GM21529 (cell line): ENCODE measurements at regions not wholly inside any gene's neighbourhood (a gene's known extent, or its start where the extent isn't known, plus 50 kb on each side); places are given as distances from the start of the nearest gene placed in this dataset.

ENCODE experiments used
- ATAC-seq: cut with Tn5 transposase; IDR thresholded peaks from one replicate; pipeline ENCODE4 v1.9.1; 2021; ENCODE audit not compliant: unreplicated experiment

GRCh38 chr3:67896130-67896529 is 241.7 kb upstream of the SUCLG2 start:
- no peak for ATAC-seq

GRCh38 chr3:67894510-67894909 is 240.1 kb upstream of the SUCLG2 start:
- no peak for ATAC-seq

- ATAC-seq, result no peak
Measured at GRCh38 chr3:67884345-67884744, 229.9 kb upstream of the SUCLG2 start.

DNA sequence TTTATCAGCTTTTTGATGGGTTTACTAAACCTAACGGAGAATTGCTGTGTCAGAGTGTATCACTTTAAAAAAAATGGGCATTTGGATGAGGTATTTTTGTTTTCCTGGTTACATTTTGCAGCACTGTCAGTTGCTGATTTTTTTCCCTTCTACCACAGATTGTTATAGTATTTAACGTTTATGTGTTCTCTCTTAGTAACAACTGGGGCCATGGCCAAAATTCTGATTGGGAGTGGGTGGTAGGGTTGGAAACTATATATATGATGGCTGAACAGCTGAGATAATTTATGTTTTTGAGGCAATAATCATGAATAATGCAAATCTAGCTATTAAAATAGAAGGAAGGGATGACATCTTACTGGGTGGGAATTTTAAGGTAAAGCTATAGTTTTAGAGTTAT is 229.4 kb upstream of the SUCLG2 start:
- ATAC-seq, result no peak

DNA sequence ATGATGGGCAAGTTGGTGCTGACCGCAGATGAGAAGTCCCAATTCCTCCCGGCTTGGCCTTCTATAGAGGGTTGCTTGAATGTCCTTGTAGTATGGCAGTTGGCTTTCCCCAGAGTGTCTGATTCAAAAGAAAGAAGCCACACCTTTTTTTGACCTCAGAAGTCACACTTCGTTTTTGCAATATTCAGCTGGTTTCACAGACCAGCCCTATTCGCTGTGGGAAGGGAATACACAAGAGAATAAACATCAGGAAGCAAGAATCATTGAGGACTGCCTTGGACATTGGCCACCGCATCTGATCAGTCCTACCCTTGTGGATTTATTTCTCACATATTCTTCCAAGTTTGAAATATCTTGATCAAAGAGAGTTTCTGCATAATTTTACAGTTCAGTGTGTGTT is 228.6 kb upstream of the SUCLG2 start:
- ATAC-seq, result no peak

DNA sequence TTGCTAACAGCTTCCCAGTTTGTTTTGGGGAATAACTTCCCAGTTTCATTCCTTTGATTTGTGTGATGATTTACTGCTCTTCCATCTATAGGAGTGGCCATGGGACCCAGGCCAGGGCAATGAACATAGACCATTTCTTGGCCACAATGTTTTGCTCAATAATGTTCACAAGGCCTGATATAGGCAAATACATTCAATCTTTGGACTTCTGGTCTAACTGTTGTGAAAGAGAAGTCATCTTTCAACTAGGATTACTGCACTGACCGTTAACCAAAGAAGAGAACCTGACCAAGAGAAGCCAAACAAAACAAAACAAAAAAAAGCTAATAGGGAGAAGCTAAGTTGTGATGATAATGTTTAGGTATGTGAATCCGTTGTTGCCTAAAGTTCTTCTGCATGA is 221.8 kb upstream of the SUCLG2 start:
- no peak for ATAC-seq

DNA sequence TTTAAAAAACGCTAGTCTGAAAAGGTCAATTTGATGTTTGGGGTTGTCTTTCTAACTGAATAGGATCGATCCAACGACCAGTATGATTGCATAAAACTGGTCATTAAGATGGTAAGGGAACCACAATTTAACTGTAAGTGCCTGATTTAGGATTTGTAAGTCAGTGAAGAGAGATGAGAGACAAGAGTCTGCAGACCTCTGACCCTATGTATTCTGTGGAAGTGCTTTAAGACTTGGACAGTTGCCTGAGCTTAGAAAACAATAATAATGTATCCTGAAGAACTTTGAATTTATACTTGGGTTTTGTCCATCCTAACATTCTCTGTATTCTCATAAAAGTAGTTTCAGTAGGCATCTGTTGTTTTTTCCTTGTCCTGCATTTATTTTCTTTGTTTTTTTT is 221.4 kb upstream of the SUCLG2 start:
- no peak for ATAC-seq

DNA sequence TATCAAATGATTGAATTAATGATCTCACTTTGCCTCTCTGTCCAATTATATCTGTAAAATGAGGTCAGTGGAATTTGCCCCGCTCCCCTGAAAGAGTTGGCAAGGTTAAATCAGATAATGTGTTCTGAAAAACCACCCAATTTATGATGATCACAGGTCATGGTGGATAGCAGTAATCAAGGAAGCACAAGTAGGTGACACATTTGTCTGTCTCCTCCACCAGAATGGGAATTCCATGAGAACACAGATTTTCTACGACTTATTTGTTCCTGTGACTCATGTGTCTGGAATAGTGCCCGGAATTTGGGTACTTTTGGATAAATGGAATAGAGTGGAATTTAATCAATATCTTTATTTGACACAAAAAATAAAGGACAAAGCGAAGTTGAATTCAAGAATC is 220.9 kb upstream of the SUCLG2 start:
- ATAC-seq, result no peak

- no peak for ATAC-seq
Measured at GRCh38 chr3:67870477-67870876, 216.1 kb upstream of the SUCLG2 start.

DNA sequence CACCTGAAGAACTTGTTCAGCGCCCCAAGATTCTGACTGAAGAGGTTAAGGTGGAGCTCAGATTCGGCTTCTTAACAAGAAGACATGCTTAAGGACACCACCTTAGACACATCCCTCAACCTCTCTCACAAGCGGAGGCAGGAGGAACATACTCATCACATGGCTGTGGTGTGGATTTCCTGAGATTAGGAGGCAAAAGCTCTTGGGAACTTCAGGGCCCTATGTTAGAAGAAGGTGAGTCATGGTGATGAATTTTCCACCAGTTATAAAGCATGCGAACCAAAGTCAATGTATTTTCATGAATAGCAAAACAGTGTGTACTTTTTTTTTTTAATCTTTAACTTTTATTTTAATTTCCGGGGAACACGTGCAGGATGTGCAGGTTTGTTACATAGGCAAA is 212.2 kb upstream of the SUCLG2 start:
- no peak for ATAC-seq

GRCh38 chr3:67864587-67865183 is 210.3 kb upstream of the SUCLG2 start:
- ATAC-seq, result no peak

DNA sequence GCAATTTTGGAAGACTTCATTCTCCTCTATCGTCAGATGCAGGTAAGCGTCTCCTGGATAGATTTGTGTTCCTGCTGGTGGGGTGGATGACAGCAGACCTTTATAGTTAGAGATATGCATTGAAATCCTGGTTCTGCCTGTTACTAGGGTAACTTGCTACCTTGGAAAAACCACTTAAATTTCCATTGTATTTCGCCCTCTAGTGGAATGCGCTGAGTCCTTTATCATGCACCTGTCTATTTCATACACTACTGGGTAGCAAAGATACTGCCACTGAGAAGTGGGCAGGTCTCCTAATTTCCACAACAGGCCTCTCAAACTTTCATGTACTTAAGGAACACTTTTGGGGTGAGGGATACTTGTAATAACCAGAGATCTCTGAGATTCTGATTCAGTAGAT is 209.5 kb upstream of the SUCLG2 start:
- no peak for ATAC-seq

- ATAC-seq, result no peak
Measured at GRCh38 chr3:67860429-67860828, 206.0 kb upstream of the SUCLG2 start.

GRCh38 chr3:67858492-67858891 is 204.1 kb upstream of the SUCLG2 start:
- ATAC-seq, result no peak

DNA sequence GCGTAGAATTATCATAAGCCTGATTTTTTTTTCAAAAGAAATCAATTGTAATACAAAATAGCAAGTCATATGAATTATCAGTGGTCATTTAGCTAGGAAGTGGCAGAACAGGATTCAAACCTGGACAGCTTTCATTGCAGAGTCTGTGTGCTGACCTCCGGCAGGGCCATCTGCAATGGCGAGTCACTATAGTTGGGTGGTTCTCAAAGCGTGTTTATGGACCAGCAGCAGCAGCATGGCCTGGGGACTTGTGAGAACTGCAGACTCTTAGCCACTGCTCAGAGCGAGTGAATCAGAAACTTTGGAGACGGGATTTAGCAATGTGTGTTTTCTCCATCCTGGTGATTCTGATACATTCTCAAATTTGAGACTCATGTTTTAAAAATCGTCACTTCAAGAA is 202.3 kb upstream of the SUCLG2 start:
- ATAC-seq, result no peak

DNA sequence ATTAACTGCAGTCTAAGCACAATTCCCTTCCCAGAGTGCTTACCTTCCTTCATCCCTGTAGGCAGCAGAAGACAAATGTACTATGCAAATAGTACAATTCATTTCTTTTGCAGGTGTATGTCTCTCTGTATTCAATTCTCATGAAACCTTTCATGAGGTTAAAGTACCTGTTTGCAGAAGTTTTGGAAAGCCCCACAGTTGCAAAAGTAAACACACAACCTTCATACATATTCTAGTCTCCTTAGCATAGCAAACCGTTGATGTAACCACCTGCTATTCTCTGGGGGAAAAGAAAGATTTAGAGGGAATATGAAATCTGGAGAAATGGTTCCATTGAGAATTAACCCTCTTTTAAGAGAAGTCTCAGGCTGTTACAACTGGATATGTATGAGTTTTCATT is 200.3 kb upstream of the SUCLG2 start:
- ATAC-seq, result no peak

DNA sequence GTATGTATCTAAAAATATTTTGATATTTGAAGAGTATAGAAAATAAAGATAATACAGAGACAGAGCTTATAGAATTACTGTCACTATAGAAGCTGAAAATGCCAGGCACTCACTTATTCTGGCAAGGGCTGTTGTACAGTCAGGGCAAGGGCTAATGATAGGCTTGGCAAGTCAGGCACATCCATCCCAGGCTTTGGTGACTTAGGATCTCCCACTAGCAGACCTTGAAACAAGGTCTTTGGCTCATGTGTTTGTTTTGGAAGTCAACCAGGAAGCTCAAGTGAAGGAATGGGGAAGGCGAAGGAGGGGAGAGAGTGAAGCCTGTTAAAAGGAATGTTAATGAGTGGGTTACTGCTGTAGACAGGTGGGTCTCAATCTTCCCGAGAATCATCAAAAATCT is 199.1 kb upstream of the SUCLG2 start:
- no peak for ATAC-seq

GRCh38 chr3:67848299-67848698 is 193.9 kb upstream of the SUCLG2 start:
- no peak for ATAC-seq

GRCh38 chr3:67846166-67846565 is 191.8 kb upstream of the SUCLG2 start:
- ATAC-seq, result no peak

GRCh38 chr3:67832817-67833216 is 178.4 kb upstream of the SUCLG2 start:
- ATAC-seq, result no peak

- no peak for ATAC-seq
Measured at GRCh38 chr3:67831262-67831661, 176.8 kb upstream of the SUCLG2 start.

DNA sequence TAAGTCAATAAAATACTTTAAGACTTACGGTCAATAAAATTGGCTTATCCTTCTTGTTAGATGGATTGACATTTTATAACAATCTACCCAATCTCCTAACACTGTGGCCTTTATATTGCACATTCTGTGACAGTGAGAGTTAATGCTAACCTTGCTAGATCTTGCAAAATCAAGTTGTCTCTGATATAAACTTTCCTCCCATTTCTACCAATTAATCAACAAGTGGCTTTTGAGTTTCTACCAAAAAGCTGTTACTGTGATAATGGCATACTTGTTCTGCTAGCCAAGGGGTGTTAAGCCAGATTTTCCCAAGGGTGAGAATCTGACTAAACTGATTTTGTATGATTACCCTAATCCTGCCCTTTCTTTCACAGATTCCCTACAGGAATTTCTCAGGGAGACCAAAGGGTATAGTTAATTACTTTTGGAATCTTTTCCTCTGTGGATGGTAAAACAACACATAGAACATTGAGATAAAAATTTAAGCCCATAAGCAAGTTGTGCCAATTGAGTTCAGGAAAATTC is 174.1 kb upstream of the SUCLG2 start:
- no peak for ATAC-seq

- no peak for ATAC-seq
Measured at GRCh38 chr3:67821135-67821534, 166.7 kb upstream of the SUCLG2 start.
